GM19397 (cell line): ENCODE measurements at regions not wholly inside any gene's neighbourhood (a gene's known extent, or its start where the extent isn't known, plus 50 kb on each side); places are given as distances from the start of the nearest gene placed in this dataset.

Experiments
- ATAC-seq: cut with Tn5 transposase; IDR thresholded peaks from one replicate; pipeline ENCODE4 v1.9.1; 2021; ENCODE audit warnings: mild to moderate bottlenecking, moderate library complexity; ENCODE audit not compliant: unreplicated experiment

- no peak for ATAC-seq
These were observed 54.4 kb downstream of the ZNF503 start for GRCh38 chr10:75347186-75347585.

DNA sequence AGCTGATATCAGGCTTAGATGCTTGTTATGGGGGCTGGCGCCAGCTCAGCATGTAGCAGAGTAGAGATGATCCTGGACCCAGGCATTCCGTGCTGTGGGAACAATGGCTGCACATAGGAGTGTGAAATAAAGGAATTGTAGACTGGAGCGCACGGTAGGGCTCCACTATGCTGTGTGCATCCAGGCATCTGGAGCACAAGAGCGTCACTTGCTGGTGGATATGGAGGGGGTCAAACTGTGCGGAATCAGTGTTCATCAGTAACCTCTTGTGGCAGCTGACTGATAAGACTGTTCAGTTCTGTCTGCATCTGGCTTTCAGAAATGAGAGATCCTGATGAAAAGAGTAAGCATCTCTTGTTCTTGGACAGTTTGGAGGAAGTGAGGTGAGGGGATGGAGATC is 55.8 kb downstream of the ZNF503 start:
- ATAC-seq, result no peak

DNA sequence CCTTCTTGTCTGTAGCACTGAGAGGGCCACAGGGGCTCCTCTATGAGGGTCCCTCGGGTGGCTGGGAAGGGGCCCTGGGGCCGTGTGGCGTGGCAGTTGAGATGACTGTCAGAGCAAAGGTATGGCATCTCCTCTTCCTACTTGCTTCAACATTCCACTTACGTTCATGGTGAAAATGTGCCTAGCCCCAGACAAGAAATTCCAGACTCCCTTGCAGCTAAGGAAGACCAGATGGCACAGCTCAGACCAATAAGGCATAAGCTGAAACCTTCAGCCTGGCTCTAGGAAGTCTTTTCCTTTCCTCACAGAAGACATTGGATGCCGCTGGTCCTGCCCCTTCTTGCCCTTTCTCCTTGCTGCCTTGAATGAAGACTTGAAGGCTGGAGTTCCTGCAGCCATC is 57.4 kb downstream of the ZNF503 start:
- ATAC-seq, result no peak

DNA sequence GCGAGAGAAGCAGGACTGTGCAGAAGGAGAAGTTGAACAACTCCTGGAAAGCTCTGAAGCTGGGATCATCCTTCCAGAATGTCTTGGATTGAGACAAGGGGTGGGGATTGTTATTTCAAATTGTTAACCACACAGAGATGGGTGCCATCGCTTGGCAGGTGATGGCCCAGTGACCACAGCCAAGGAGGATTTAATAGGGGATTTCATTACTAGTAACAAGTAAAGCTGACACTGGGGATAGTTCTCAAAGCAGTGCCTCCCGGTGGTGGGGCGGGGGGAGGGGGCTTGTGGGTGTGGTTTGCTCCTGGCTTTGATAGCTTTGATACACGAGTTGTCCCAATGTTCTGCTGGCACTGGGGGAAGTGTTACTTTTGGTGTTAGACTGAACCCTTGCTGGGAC is 59.2 kb downstream of the ZNF503 start:
- no peak for ATAC-seq

DNA sequence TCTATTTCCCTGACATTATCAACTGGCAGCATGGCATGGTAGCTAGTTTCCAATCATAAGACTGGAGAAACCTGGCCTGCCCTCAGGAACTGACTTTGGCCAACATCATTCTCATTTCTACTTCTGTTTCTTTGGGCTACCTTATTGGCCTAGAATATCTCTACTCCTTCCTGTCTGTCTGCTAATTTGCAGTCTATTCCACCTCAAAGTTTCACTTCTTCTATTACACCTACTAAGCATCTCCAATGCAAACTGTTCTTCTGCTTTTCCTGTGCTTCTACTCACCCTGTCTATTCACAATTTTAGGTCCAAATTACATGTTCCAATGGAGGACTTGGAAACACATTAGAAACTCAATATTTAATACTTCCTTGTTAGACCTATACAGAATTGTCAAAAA is 65.6 kb downstream of the ZNF503 start:
- peak; percentile 86 for ATAC-seq

DNA sequence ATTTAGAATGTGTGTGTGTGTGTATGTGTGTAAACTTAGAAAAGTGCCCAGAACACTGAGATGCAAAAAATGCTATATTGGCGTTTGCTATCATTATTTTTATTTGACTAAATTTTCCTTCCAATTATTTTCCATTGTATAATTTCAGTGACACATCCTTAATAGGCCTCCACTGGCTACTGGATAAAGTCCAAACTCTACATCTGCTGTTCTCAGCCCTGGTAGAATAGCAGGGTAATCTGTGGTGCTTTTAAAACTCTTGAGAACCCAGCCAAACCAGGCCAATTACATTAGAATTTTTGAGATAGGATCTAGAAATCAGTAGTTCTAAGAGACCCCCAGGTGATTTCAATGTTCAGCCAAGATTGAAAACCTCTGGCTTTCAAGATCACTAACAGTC is 66.4 kb downstream of the ZNF503 start:
- no peak for ATAC-seq

- ATAC-seq, result no peak
These were observed 66.8 kb downstream of the ZNF503 start for GRCh38 chr10:75334720-75335119.

DNA sequence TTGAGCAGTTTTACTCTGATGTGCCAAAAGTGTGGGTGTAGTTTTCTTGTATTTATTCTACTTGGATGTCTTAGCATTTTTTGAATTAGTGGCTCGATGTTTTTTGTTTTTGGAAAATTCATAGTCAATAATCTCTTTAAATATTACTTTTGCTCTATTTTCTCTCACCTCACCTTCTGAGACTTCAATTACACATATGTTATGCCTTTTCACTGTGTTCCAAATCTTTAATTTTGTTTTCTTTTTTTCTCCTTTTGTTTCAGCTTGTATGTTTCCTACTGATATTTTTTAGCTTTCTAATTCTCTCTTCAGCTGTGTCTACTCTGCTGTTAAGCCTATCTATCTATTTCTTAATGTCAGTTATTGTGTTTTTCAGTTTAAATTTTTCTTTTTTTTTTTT is 69.5 kb downstream of the ZNF503 start:
- no peak for ATAC-seq

DNA sequence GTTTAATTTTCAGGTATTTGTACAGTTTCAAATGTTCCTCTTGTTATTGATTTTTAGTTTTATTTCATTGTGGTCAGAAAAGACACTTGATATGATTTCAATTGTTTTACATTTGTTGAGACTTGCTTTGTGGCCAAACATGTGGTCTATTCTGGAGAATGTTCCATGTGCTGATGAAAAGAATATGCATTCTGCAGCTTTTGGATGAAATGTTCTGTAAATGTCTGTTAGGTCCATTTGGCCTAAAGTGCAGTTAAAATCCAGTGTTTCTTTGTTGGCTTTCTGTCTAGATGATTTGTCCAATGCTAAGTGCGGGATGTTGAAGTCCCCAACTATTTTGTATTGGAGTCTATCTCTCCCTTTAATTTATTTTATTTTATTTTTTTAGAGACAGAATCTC is 70.5 kb downstream of the ZNF503 start:
- no peak for ATAC-seq

DNA sequence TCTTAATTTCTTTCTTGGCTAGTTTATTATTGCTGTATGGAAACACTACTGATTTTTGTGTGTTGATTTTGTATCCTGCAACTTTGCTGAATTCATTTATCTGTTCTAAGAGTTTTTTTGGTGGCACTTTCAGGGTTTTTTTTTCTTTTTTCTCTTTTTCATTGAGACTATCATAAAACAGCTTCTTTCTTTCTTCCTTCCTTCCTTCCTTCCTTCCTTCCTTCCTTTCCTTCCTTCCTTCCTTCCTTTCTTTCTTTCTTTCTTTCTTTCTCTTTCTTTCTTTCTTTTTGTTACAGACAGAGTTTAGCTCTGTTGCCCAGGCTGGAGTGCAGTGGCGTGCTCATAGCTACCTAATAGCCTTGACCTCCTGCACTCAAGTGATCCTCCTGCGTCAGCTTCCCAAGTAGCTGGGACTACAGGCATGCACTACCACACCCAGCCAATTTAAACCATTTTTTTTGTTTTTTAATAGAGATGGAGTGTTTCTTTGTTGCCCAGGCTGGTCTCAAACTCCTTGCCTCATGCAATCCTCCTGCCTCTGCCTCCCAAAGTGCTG is 72.3 kb downstream of the ZNF503 start:
- no peak for ATAC-seq

DNA sequence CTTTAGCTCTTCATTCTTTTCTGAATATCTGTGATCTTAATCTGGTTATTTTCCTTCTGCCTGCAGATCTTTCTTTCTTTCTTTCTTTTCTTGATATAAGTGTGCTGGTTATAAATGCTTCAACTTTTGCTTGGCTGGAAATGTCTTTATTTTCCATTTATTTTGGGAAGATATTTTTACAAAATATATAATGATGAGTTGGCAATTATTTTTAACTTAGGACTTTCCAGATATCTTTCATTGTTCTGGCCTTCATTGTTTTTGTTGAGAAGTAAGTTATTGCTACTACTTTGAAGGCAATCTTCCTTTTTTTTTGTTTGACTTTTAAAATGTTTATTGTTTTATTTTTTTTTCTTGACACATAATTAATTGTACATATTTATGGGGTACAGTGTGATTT is 75.3 kb downstream of the ZNF503 start:
- no peak for ATAC-seq

- no peak for ATAC-seq
These were observed 82.3 kb downstream of the ZNF503 start for GRCh38 chr10:75319274-75319673.

DNA sequence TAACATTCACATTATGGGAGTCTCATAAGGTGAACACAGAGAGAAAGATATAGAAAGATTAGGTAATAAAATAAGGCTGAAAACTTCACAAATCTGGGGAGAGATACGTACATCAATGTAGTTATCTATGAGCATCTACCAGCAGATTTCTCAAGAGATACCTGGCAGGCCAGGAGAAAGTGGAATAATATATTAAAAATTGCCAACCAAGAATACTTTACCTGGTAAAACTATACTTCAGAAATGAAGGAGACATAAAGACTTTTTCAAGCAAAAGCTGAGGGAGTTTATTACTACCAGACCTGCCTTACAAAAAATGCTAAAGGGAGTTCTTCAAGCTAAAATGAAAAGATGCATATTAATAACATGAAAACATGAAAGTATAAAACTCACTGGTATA is 78.8 kb upstream of the COMTD1 start:
- no peak for ATAC-seq

- no peak for ATAC-seq
These were observed 76.7 kb upstream of the COMTD1 start for GRCh38 chr10:75312440-75312839.

DNA sequence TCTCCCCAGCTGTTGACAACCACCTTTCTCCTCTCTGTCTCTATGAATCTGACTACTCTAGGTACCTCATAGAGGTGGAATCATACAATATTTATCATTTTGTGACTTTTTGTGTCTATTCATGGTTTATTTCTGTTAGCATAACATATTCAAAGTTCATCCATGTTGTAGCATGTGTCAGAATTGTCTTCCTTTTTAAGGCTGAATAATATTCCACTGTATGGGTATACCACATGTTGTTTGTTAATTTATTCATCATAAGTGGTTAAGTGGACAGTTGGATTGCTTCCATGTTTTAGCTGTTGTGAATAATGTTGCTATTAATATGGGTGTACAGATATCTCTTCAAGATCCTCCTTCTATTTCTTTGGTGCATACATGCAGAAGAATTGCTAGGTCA is 69.9 kb upstream of the COMTD1 start:
- ATAC-seq, result no peak

- no peak for ATAC-seq
These were observed 69.1 kb upstream of the COMTD1 start for GRCh38 chr10:75304741-75305390.

DNA sequence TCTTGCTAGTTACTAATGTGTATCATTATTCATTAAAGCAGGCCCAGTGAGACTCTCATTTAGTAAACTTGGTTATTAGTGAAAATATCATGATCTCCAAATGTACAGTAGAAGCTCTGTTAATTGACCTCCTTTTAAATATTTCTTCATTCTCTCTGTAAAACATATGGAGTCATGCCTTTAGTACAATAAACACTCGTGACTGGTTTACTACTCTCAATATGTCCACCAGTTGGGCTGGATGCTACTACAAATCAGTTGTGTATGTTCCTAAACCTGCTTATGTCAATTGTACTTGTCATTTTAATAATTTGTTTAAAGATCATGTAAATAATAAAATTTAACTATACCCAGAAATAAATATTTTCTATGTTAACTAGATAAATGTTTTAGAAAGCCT is 68.6 kb upstream of the COMTD1 start:
- no peak for ATAC-seq

GRCh38 chr10:75303045-75303777 is 67.5 kb upstream of the COMTD1 start:
- ATAC-seq, result no peak

DNA sequence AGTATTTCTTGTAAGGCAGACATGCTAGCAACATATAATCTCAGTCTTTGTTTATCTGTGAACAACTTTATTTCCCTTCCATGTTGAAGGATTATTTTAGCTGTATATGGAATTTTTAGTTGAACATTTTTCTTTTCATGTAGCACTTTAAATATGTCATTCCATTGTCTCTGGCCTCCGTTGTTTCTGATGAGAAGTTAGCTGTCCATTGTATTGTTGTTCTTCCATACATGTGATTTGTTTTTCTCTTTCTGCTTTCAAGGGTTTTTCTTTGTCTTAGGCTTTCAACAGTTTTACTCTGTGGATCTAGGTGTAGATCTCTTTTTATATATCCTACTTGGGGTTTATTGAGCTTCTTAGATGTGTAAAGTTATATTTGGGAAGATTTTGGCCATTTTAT is 66.3 kb upstream of the COMTD1 start:
- ATAC-seq, result no peak

GRCh38 chr10:75297021-75297599 is 61.4 kb upstream of the COMTD1 start:
- ATAC-seq, result no peak

DNA sequence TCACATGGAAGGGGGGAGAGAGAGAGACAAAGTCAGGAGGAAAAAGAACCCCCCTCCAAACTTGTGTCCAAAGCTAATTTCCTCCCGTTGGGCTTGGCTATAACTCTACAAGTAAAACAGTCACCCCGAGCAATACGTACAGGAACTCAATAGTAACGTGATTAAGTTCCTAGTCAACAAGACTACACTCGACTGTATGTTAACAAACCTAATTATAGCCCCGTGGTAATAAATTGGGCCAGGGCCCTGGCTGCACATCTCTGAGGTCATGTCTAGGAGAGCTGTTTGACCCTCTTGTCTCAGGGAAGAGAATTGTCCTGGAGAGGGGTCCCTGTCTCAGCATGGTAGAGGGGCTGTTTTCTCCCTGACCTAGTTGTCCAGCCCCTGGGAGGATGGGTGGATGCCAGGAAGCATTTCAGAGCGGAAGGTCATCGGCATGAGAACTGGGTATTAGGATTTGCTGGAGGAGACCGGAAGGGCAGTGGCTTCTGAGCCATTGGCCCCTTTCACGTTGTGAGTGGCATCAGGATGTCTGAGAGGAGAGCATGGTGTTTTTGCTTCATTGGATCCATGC is 60.2 kb upstream of the COMTD1 start:
- ATAC-seq, result no peak
